Right ventricle myocardium inferior (tissue), 1 donor: ENCODE measurements at regions not wholly inside any gene's neighbourhood (a gene's known extent, or its start where the extent isn't known, plus 50 kb on each side); places are given as distances from the start of the nearest gene placed in this dataset.
"Not testable (repeated sequence)": the region's sequence is repeated elsewhere in the genome, so short reads cannot be mapped to it uniquely, and the experiment has no call there.

Source experiments
- ATAC-seq: fragments of 200-7000 bp; cut with Tn5 transposase; one replicate; pipeline ENCODE4 v1.9.1; 2020; ENCODE audit warnings: mild to moderate bottlenecking, moderate library complexity
- DNase-seq: peaks from one replicate; pipeline ENCODE4 v3.0.0; 2021; ENCODE audit errors: missing footprints
- intact Hi-C: fragments of 100-400 bp; cut with DNase I; formaldehyde crosslinking; loops from one replicate; pipeline ENCODE4 v1.11.0; 2022
- donor health status: DM: no; HTN: yes; CAD: no; lungs with severe emphysema.

- intact Hi-C loops, result no loop called here
- DNase-seq (no peak), ATAC-seq (no peak)
Observed at GRCh38 chr9:2411459-2412215, 209.9 kb upstream of the VLDLR start.

DNA sequence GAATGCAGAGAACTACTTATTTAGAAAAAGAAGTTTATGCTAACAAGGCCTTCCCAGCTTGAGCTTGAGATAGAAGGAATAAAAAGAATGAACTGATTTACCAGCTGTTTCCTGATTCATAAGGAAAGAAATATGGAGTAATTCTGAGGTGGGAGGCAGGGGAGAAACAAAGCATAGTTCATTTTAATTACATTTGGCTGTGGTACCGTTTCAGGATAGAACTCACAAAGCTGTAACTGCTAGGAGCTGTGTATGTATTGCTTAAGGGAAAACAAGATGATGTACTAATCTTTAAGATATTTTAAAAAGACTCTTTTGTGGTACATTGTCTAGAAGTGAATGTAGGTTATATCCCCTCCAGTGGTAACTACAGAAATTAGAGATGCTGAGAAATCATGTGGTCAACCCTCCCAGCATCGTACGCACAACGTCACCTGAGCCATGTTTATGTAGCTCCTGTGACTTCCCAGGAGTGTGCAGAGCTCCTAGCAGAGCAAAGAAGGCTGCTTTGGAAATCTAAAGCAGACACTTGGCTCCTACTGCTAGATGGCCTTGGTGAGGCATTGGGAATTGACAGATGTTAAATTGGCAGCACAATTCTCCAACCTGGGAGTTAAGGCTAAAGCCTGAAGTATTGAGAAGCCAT lies 208.3 kb upstream of the VLDLR start:
- ATAC-seq (no peak), DNase-seq (no peak)
- intact Hi-C loops, result no loop called here

GRCh38 chr9:2414465-2414864 lies 207.1 kb upstream of the VLDLR start:
- DNase-seq (no peak), ATAC-seq (peak; percentile 26)
- intact Hi-C loops, result no loop called here

- intact Hi-C loops, result no loop called here
- ATAC-seq (no peak), DNase-seq (no peak)
Observed at GRCh38 chr9:2415326-2415725, 206.3 kb upstream of the VLDLR start.

DNA sequence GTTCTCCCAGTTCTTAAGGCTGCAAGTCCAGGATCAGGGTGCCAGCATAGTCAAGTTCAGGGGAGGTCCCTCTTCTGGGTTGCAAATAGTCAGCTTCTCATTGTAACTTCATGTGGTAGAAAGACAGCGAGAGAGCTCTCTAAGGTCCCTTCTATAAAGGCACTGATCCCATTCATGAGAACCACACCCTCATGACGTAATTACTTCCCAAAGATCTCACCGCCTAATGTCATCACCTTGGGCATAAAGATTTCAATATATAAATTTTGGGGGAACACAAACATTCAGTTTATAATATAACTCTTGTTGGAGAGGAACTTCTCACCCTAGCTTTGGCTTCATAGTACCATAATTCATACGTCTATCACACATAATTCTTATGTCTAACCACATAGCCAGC lies 203.9 kb upstream of the VLDLR start:
- ATAC-seq (no peak), DNase-seq (no peak)
- intact Hi-C loops, result no loop called here

DNA sequence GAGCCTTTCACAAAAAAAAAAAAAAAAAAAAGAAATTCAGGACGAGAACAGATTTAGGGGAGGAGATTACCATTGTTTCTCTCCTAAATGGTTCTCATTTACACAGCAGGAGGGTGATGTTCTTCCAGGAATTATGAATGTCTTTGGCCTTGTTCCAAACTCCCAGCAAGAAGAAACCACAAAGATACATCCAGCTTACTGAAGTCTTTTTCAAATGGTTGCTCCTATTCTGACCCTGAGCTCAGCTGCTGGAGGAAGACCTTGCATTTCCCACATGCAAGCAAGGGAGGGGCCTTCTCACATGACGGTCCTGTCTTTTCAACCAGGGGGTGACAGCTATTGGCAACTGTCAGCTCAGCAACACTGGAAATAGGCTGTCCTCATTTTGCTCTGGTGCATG lies 203.0 kb upstream of the VLDLR start:
- intact Hi-C loops, result no loop called here
- DNase-seq, result no peak
- peak; percentile 54 for ATAC-seq

GRCh38 chr9:2419347-2419746 lies 202.2 kb upstream of the VLDLR start:
- DNase-seq (no peak), ATAC-seq (no peak)
- intact Hi-C loops, result no loop called here

- intact Hi-C loops, result no loop called here
- ATAC-seq (no peak), DNase-seq (no peak)
Observed at GRCh38 chr9:2420543-2420942, 201.0 kb upstream of the VLDLR start.

DNA sequence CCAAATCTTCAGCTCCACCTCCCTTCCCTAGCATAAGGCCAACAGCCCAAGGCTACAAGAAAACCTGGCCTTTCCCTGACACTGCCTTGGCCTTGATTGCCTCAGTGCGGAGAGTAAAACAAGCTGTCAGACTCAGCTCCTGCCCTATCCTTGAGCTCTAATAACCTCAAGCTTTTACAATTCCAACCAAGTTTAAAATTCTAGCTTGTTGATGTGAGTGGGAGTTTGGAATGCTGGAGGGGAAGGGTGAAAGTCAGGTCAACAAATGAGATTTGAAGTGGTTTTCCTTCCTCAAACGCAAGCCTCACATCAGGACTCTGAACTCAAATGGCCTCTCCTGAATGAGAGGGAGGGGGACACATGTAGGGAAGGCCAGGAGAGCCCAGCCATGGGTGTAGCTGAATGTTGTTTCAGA lies 197.0 kb upstream of the VLDLR start:
- DNase-seq, result no peak
- intact Hi-C loops, result loop anchor here (5.0 kb wide), 3 partner anchors 63 to 198 kb away; partner anchors contain the start of gene VLDLR
- ATAC-seq, result peak; percentile 46

DNA sequence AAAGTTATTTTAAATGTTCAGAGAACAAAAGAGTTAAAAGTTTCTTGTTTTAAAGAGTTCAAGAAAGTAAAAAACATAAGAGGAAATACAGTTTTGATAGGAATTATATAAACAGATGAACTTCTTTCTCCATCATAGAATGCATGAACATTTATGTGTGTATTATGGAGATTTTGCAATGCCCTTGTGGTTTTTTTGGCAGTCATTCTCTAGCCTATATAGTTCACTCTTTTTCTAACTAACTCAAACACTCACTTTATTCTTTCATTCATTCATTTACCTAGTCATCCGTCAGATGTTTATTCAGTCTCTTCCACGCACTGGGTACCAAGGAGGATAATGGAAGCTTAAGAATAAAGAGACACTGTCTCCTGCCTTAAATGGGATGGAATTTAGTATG lies 195.9 kb upstream of the VLDLR start:
- ATAC-seq (no peak), DNase-seq (no peak)
- intact Hi-C loops, result loop anchor here (5.0 kb wide), 3 partner anchors 62 to 197 kb away; partner anchors contain the start of gene VLDLR

DNA sequence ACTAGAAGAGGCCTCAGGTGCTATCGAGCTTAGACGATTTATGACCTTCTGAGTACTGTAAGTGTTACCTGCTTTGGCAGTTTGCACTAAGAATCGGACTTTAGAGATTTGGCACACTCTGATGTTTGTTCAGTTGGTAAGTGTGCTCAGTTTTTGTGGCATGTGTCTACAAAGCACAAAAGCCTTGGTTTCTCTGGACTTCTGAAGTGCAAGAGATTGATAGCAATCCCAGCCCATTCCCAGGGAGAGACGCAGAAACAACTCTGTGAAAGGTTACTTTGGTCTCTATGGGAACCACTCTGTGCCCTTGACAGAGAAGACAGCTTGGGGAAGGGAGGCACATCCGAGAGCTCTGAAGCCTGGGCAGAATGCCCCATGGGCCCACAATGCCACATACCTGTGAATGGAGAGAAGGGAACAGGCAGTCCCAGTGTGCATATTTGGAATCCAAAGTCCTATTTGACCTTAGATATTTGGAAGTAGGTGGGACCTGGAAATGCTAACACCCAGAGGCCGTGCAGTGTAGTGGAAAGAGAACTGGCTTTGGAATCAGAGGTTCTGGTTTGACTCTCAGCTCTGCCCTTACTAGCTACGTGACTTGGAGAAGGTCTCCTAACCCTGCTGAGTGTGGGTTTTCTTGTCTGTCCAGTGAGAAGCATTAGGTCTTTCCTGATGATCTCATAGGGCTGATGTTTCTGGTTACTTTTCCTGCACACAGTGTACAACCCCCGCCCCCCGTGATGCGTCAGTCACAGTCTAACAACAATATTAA lies 194.3 kb upstream of the VLDLR start:
- intact Hi-C loops, result loop anchor here (5.0 kb wide), 3 partner anchors 60 to 195 kb away; partner anchors contain the start of gene VLDLR
- DNase-seq (peak; percentile 75), ATAC-seq (peak; percentile 90)

GRCh38 chr9:2439957-2440356 lies 181.6 kb upstream of the VLDLR start:
- intact Hi-C loops, result no loop called here
- DNase-seq (no peak), ATAC-seq (no peak)

- DNase-seq, intact Hi-C loops, ATAC-seq: not testable (repeated sequence)
Observed at GRCh38 chr9:2443933-2444332, 177.7 kb upstream of the VLDLR start.

- intact Hi-C loops, result no loop called here
- ATAC-seq (no peak), DNase-seq (no peak)
Observed at GRCh38 chr9:2448193-2448738, 173.3 kb upstream of the VLDLR start.

DNA sequence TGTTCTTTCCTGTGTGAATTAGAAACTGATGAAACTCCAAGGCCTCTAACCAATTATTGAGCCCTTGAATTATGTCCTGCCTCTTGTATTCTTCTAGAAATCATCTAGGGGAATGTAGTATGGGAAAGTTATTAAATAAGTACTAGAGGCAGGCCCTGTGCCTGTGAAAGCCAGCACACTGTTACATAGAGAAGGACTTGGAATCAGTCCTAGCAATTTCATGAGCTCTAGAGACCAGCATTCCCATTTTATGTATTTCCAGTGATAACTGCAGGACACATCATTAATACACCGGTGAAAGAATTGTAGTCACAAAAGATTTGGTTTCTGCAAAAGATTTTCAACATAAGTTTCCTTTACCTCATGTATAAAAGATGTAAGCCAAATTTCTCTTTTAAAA lies 168.5 kb upstream of the VLDLR start:
- DNase-seq (no peak), ATAC-seq (no peak)
- intact Hi-C loops, result no loop called here

- ATAC-seq (no peak), DNase-seq (no peak)
- intact Hi-C loops, result no loop called here
Observed at GRCh38 chr9:2453701-2454100, 167.9 kb upstream of the VLDLR start.

DNA sequence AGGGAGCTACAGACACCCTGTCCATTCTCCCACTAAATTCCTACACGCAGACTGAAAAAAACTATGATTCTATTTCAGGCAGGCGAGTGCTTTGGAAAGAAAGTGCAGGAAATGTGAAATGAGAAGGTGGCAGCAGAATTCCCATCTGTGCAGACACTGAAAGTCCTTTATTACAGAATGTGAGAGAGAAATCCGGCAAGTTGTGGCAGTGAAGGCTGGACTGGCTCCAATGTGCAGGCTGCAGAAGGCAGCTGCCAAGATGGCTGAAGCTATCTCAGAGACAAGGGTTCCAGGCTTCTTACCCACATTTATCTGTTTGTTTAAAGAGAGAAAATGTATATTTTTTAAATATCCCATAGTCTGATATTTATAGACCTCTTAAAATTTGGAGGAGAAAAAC lies 161.8 kb upstream of the VLDLR start:
- intact Hi-C loops, result no loop called here
- ATAC-seq (peak; percentile 16), DNase-seq (no peak)

- DNase-seq (no peak), ATAC-seq (peak; percentile 48)
- intact Hi-C loops, result no loop called here
Observed at GRCh38 chr9:2461892-2462291, 159.7 kb upstream of the VLDLR start.

- intact Hi-C loops, result no loop called here
- no peak for DNase-seq
Observed at GRCh38 chr9:2464624-2465023, 157.0 kb upstream of the VLDLR start.

More at GRCh38 chr9:2464624-2465023, 157.0 kb upstream of the VLDLR start:
- ATAC-seq, result no peak
